HG02759 (cell line): ENCODE measurements at regions not wholly inside any gene's neighbourhood (a gene's known extent, or its start where the extent isn't known, plus 50 kb on each side); places are given as distances from the start of the nearest gene placed in this dataset.

Experiments used
- ATAC-seq: cut with Tn5 transposase; IDR thresholded peaks from one replicate; pipeline ENCODE4 v1.9.1; 2021; ENCODE audit warnings: mild to moderate bottlenecking, moderate library complexity; ENCODE audit not compliant: unreplicated experiment

DNA sequence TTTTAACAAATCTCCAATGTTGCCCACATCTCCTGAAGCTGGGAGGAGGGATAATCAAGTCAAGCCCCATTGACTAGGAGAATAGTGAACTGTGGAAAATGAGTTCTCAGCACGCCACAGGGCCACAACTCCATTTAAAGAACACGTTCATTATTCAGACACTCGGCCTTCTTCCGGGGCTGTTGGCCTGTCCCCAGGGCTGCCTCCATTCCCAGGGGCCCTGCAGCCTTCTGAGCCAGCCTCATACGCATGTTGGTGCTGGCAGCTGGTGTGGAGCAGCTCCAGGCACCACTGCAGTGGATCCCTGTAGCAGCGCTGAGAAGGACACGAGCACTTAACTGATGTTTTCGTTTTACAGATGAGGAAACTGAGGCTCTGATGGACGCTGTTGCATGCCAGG is 87.5 kb upstream of the RCN1 start:
- ATAC-seq, result no peak

DNA sequence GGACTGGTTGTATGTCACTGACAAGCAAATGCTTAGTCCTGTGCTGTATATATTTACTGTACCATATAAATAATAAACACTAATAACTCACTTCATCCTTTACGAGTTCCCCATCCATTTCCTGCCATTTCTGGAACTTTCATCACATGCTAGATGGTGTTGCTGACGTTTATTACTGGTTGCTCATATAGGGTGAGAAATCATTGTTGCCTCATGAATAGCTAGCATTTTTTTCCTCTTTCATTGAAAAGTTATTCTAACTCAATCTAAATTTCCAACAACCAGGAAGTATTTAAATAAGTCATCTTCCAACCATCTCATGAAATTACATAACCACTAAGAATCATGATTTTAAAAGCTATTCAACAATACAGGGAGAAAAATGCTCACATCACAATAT is 88.6 kb upstream of the RCN1 start:
- ATAC-seq, result no peak

DNA sequence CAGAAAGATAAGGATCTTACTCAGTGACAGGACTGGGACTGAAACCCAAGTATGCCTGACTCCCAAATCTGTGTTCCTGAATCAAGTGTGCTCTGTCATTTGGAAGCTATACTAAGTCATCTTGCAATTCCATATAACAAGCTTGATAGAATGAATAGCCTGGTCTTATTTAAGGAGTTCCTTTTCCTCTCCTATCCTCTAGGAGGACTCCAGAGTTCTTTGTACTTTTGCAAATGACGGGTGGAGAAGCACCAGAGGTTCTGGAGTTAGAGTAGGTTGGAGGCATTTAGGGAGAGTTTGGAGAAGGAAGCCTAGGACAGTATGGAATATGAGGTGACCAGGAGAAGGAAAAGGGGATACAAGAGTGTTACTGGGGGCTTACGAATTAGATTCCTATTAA is 92.9 kb upstream of the RCN1 start:
- no peak for ATAC-seq

DNA sequence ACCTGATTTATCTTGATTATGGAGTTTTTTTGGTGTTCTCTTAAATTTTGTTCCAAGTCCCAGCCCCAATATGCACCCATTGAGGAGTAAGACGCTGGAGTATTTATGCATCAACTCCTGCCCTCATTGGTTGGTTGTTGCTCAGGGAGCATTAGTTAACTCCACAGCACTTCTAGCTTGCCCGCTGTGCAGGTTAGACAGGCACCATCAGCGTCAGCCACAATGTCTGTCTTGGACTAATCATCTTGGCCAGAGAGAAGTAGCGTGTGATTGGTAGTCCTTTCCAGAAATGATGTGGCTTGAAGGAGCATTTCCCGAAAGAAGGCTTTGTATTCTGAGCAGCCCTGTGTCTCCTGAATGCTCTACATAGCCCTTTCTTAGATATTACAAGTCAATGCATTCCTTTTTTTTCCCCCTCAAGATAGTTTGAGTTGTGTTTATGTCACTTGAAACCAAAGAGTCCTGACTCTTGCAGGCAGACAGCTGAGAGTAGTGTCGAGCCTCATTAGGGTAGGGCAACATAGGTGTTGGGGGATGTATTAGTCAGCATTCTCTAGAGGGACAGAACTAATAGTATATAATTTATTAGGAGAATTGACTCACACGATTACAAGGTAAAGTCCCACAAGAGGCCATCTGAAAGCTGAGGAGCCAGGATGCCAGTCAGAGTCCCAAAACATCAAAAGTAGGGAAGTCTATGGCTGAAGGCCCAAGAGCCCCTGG is 94.6 kb upstream of the RCN1 start:
- ATAC-seq, result no peak

DNA sequence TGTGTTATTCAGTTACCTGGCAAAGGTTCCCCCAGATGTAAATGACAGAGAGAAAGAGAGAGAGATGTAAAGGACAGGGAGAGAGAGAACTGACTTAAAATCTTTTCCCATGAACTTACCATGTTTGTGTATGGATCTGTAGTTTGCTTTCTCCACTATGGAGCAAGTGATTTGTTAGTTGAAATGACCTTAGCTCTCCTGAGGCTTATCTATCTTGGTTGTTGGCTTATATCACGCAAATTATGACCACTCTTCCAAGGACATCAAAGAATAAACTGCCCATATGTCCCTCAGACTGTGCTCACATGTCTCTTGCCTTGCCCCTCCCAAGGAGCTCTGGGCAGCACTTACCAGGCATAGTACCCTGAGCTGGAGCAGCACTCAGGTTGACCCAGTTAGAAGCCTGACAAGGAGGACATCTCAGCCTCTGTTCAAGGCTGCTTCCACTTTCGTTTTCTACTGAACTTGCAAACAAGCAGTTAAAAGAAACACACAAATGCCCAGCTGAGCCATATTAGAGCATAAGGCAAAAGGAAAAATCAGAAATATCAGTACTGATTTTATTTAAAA is 95.3 kb upstream of the RCN1 start:
- ATAC-seq, result peak; percentile 86

DNA sequence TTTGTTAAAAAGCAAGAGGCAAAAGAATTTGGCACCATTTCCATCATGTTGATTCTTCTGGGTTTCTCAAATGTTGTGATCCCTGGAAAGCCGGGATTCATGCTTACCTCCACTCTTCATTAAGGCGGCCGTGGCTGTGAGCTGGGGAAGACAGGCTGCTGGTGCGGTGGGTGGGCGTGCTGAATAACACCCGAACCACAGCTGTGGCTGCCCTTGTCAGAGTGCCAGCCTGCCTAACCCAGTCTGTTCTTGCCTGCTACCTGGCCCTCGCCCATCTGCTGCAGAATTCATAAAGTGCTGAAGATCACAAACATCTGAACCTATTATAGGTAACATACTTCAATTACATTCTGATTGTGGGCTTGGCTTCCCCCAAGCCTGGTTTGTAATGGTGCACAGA is 95.8 kb upstream of the RCN1 start:
- no peak for ATAC-seq

DNA sequence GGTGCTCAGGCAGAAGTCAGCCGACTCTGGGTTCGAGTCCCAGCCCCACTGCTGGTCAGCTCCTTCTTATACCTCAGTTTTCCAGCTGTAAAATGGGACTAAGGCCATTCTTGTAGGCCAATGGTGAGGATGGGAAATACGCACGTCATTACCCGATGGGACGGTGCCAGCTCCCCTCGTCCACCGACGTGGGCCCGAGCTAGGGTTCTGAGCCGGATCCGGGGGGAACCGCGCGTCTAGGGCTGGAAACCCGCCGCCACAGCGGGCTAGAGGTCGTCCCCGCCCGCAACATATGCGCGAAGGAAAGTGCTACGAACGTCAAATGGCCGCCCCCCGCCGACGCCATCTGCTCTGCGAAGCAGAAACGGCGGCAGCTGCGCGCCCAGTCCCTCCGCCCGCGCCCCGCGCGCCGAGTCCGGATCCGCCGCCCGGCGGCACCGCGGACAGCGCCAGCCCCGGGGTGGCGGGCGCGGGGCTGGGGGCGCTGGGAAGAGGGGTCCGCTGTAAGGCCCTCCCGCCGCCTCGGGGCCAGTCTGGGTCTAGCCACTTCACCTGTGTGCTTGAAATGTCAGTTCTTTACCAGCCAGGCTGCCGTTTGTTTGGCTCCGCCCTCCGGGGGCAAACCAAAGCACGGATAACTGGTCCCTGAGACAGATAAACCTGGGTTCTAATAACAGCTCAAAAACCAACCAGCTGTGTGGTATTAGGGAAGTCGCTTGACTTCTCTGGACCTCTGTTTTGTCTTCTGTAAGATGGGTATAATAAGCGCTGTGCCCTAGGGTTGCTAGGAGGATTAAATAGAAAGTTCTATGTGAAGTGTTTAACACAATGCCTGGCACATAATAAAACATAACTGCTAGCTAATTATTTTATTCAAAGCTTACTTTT is 103.5 kb upstream of the RCN1 start:
- no peak for ATAC-seq

DNA sequence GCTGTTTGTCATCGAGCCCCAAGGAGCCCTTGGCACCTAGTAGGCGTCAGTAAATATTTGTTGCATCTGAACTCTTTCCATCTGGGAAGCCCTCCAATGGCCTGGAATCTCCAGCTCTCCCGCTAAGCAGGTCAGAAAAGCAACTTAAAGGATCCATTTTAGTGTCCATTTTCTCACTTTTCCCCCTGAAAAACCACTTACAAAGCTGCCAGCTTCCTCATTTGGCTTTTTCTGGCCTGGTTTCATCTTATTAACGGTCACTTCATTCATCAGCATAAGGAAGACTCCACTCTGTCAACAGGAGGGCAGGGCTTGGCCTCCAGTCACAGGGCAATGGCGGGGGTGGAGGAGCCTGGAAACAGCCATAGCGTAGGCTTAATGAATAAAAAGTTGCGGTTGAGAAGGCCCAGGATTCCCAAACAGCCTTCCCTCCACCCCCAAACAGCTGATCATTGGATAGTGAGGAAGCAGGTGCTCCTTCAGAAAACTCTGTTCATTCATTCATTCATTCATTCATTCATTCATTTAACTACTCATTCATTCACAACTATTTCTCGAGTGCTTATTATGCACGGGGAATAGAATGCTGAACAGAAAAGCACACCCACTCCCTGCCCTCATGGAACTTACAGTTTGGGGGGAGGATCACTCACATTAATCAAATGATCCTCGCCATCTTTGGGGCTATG is 104.5 kb upstream of the RCN1 start:
- no peak for ATAC-seq

DNA sequence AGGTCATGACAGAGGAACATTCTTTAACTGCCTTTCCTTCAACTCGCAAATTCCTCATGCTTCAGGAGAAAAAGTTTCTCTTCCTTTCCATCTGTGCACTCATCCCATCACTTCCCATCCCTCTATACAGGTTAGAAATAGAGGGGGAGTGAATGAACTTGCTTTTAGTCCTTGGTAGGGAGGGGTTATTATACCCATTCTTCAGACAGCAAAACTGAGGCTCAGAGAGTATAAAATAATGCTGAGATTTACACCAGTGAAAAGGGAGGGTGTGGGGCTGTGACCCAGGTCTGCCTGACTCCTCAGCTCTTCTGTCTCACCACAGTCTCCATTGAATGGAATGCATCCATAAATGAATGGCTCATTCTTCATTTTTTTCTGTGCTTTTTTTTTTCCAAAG is 109.4 kb upstream of the RCN1 start:
- ATAC-seq, result no peak

DNA sequence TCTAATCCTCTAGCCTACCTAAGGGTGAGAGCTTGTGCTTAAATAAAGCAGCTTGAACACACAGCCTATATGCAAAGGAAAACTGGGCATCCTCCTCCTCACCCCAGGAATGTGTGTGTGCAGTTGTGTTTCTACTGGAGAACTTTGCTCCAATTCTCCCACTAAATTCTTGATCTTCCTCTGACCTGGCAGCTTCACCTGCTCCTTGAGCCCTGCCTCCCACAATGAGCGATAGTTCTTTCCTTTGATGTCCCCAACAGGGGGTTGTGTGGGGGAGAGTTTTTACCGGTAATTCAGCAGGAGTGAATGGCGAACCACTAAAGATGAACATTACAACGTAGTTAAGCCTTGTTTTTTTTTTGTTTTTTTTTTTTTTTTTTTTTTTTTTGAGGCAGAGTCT is 113.5 kb upstream of the RCN1 start:
- ATAC-seq, result no peak

DNA sequence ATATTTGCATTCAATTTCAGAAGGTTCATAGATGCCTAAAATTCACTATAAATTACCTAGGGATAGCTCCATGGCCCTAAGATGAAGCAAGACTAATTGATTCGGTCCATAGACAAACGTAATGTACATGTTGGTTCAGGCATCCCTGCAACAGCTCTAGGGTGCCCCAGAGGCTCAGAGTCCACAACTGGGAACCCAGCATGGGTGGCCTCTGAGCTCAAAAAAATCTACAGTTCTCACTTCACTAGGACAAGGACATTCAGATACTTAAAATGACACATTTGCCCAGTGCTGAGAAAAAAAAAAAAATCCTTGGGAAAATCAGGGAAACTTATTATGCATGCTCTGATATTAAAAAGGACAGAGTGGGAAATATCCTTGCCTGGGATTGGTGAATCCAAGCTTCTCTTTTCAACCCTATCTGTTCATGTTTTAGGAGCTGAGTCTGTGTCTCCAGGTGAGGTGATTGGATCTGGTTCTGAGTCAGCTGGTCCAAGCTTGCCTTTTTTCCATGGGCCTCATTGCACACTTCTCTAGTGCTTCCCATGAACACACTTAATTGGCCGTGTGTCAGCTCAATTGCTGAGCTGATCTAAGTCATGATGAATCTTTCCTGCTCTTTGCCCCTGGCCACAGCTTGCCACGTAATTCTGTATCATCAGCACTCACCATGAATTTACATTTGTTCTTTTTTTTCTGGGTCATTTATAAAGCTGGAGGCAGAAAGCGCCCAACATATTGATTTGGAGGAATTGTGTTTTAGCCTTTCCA is 116.3 kb upstream of the RCN1 start:
- no peak for ATAC-seq

DNA sequence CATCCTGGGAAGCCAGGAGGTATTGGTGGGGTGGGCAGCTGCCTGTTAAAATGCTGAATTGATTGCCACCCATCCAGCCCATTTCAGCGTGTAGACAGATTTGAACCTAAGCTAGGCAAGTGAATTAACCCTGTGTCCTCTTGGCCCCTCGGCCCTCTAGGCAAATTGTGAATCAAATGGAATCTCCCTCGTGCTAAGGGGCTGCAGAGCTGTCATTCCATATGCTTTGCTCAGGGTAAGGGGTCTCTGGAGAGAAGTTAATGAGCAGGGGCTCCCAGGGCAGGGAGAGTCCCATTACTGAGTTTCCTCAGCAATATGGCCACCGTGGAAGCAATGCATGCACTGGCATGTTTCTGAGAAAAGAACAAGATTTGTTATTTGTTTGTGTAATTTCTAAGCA is 117.7 kb upstream of the RCN1 start:
- ATAC-seq, result no peak

DNA sequence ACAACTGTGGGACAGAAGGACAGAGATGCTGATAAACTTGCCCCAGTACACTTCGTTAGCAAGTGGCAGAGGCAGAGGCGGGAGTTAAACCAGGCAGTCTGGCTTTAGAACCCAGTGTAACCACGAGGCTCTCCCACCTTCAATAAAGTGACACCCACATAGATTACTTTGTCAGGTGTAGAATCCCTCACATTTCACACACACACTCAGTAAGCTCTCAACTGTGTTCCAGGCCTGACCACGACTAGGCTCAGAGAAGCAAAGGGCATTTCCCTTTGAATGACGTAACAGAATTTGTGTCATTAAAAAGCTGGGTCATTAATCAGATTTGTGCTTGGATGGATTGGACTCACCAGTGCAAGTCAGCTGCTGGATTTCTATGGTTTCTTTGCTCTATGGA is 118.3 kb upstream of the RCN1 start:
- no peak for ATAC-seq

DNA sequence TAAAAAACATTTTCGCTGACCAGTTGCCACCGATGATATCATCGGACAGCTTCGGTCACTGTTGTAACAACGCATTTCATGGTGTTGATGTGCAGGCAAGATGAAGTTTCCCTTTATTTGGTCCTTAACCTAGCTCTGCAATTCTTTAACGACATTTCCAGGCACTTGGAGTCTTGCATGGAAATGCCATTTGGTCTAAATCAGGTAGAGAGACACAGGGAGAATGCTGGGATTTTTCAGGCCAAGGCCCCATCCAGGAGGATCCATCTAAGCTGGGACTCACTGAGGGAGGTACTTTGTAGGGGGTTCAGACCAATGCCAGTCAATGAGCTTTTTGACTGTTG is 121.5 kb upstream of the RCN1 start:
- ATAC-seq, result no peak

DNA sequence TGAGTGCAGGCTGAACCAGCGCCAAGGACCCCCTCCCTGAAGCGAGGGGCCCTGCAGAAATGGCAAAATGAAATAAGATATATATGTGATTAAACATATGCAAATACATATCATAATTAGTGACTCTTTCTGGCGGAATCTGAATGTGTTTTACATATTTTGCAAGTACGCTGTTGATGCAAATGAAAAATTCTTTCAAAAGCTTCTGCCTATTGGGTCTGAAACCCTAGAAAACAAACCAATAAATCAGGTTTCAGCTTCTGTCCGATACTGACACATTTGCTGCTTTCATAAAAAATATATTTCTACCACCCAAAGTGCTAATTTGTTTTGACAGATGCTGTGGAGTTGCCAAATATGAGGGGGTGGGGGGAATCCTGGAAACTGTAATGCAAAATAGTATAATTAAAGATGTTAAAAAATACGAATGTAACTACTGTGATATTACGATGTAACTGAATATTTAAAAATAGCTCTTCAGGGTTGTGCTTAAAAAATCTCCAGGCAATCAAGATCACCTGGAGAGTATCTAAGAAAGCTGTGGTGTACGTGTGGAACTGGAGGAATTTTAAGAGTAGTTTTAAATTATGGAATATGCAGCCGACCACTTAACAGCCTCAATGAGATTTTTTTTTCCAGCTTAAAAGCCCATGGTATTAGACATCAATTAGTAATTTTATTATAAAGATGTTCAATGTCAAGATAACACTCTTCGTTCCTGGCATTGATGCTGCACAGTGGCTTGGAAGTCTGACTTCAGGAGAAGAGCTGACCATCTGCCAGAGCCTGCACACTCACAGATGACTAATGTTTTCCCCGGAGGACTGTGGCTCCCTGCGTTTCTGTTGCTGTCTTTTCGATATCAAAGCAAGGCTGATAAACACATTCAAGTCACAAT is 122.2 kb upstream of the RCN1 start:
- ATAC-seq, result no peak

DNA sequence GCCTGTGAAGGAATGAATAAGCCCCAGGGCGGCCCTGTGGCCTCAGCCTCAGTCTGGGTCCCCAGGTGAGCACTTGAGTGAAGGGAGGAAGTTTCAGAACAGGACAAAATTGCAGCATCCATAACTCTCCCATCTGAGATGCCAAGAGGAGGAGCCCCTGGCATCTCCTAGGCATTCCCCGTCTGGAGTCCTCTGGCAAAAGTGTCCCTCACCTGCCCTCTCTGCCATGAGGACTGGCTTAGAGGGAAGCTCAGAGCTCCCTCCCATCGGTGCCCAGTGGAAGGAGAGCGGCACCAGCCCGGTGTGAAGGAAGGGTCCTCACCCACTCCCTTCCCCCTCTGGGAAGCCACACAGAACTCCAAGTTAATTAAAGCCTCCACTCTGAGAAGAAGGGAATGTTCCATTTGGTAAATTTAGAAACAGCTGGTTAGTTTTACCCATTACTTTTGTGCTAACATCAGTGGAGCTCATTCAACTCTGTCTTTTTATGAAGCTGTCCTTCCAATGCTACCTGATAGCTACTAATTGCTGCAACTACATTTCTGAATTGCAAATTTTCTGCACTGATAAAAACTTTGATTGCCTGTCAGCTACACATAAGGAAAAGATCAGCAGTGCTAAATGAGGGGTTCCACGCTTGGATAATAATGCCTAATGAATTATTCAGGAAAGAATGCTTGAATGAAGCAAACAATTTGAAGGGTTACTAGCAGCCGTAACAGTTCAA is 123.3 kb upstream of the RCN1 start:
- no peak for ATAC-seq

DNA sequence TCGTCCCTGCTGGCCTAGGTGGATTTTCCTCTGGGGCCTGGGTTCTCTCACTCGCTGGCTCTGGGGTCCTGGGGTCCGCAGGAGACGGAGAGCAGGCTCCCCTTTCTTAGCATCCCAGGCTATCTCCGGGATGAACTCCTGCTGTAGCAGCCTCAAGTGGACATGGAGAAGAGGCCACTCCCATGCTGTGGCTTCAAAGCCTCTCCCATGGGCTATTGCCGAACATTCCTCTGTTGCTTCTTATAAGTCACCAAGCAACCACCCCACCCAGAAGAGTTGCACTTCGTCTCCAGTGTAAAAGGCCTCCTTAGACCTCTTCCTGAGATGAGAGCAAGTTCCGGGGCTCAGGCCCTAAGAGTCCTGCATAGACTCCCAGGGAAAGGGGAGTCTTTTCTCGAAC is 124.0 kb upstream of the RCN1 start:
- no peak for ATAC-seq

DNA sequence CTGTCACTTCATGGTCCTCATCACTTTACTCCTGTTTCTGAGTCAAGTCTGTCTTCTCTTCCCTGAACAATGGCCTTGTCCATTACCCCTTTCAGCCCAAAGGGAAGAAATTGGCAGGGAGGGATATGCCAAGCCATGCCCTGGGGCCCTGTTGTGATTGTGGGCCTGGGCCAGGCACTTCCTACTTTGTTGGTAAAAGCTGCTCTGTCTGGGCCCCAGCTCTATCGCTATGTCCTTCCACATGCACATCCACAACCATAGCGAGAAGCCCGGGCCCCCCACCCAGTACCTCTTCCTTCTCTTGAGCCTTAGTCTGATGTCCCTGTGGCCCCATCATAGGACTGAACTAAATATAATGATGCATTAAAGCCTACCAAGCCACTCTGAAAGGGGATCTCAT is 126.7 kb upstream of the RCN1 start:
- no peak for ATAC-seq

DNA sequence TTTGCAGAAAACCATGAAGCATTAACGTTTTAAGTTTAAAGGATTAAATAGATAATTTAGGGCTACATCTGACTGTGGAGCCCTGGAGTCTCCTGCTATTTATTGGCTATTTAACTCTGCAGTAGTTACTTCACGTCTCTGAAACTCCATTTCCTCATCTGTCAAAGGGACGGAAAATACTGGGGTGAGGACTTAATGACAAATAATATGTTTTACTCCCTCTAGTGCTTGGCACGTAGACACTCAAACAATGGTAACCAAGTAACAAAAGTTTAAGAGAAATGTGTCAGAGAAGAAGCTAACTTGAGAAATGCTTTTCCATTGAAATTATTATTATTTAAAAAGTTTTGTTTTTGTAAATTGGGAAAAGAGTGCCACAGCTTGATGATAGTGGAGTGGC is 130.7 kb upstream of the RCN1 start:
- no peak for ATAC-seq
